ENCODE measurements at regions not wholly inside any gene's neighbourhood (a gene's known extent, or its start where the extent isn't known, plus 50 kb on each side); places are given as distances from the start of the nearest gene placed in this dataset.

DNA sequence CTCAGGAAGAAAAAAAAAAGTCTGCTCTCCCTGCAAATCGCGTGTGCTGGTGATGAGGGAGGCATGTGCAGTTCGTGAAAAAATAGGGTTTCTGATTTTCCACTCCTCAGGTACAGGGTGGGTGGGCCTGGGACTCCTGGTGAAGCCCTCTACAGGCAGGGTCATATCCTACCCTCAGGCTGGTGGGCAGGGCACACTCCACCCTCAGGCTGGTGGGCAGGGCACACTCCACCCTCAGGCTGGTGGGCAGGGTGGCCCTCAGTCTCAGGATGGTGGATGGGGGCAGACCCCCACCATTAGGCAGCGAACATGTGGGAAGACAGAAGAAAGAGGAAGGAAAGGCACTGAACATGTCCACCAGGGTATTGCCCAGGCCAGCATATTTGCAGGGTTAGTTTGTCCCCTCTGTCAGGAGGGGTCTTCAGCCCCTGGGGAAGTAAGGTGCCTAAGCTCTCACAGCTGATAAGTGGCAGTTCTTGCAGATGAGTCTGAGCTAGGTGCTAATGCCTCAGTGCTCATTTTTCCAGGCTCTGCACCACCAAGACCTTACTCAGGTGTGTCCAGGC lies 95.2 kb upstream of the RAB6C start (continued):
- TF ChIP-seq, protein P1, sequence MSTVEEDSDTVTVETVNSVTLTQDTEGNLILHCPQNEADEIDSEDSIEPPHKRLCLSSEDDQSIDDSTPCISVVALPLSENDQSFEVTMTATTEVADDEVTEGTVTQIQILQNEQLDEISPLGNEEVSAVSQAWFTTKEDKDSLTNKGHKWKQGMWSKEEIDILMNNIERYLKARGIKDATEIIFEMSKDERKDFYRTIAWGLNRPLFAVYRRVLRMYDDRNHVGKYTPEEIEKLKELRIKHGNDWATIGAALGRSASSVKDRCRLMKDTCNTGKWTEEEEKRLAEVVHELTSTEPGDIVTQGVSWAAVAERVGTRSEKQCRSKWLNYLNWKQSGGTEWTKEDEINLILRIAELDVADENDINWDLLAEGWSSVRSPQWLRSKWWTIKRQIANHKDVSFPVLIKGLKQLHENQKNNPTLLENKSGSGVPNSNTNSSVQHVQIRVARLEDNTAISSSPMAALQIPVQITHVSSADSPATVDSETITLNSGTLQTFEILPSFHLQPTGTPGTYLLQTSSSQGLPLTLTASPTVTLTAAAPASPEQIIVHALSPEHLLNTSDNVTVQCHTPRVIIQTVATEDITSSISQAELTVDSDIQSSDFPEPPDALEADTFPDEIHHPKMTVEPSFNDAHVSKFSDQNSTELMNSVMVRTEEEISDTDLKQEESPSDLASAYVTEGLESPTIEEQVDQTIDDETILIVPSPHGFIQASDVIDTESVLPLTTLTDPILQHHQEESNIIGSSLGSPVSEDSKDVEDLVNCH (CRISPR knock-in tag; IDR thresholded peaks at IDR 0.05), result no peak
- TF ChIP-seq, protein P2, sequence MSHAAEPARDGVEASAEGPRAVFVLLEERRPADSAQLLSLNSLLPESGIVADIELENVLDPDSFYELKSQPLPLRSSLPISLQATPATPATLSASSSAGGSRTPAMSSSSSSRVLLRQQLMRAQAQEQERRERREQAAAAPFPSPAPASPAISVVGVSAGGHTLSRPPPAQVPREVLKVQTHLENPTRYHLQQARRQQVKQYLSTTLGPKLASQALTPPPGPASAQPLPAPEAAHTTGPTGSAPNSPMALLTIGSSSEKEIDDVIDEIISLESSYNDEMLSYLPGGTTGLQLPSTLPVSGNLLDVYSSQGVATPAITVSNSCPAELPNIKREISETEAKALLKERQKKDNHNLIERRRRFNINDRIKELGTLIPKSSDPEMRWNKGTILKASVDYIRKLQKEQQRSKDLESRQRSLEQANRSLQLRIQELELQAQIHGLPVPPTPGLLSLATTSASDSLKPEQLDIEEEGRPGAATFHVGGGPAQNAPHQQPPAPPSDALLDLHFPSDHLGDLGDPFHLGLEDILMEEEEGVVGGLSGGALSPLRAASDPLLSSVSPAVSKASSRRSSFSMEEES (CRISPR knock-in tag; IDR thresholded peaks at IDR 0.05), result no peak
- TF ChIP-seq, protein P3, sequence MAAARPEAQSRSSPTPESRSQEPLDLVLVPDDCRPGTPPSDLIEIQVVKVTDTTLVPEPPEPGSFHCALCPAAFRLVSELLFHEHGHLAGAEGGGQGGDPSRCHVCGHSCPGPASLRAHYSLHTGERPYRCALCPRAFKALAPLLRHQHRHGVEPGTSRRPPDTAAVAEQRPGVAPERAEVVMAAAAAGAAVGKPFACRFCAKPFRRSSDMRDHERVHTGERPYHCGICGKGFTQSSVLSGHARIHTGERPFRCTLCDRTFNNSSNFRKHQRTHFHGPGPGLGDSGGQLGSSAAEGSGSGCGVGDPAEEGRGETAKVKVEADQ (CRISPR knock-in tag; IDR thresholded peaks at IDR 0.05; ENCODE audit: borderline replicate concordance), result no peak
- TF ChIP-seq MXD4 (CRISPR knock-in tag; IDR thresholded peaks at IDR 0.05), result no peak
- TF ChIP-seq ZSCAN21 (CRISPR knock-in tag; IDR thresholded peaks at IDR 0.05; ENCODE audit: borderline replicate concordance), result no peak
- no peak for TF ChIP-seq KDM6A (CRISPR knock-in tag; IDR thresholded peaks at IDR 0.05; ENCODE audit: low read depth)
- TF ChIP-seq CBX2 (IDR thresholded peaks at IDR 0.05; ENCODE audit: low read depth, low read length), result no peak
- TF ChIP-seq CBX2 (CRISPR knock-in tag; IDR thresholded peaks at IDR 0.05; ENCODE audit: low read depth), result no peak
- TF ChIP-seq MAF1 (CRISPR knock-in tag; IDR thresholded peaks at IDR 0.05; ENCODE audit: borderline replicate concordance), result no peak
- no peak for TF ChIP-seq TAF1 (CRISPR knock-in tag; IDR thresholded peaks at IDR 0.05)
- no peak for TF ChIP-seq SP140L (CRISPR knock-in tag; IDR thresholded peaks at IDR 0.05; ENCODE audit: borderline replicate concordance)
- TF ChIP-seq, protein P4, sequence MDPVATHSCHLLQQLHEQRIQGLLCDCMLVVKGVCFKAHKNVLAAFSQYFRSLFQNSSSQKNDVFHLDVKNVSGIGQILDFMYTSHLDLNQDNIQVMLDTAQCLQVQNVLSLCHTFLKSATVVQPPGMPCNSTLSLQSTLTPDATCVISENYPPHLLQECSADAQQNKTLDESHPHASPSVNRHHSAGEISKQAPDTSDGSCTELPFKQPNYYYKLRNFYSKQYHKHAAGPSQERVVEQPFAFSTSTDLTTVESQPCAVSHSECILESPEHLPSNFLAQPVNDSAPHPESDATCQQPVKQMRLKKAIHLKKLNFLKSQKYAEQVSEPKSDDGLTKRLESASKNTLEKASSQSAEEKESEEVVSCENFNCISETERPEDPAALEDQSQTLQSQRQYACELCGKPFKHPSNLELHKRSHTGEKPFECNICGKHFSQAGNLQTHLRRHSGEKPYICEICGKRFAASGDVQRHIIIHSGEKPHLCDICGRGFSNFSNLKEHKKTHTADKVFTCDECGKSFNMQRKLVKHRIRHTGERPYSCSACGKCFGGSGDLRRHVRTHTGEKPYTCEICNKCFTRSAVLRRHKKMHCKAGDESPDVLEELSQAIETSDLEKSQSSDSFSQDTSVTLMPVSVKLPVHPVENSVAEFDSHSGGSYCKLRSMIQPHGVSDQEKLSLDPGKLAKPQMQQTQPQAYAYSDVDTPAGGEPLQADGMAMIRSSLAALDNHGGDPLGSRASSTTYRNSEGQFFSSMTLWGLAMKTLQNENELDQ (CRISPR knock-in tag; IDR thresholded peaks at IDR 0.05; ENCODE audit: borderline replicate concordance), result no peak
